ENCODE measurements at regions not wholly inside any gene's neighbourhood (a gene's known extent, or its start where the extent isn't known, plus 50 kb on each side); places are given as distances from the start of the nearest gene placed in this dataset.

- H2AFZ ChIP-seq (ENCODE audit: low read length): no peak overlapping the region
Observed at GRCh38 chr3:173267716-173268115, 126.7 kb upstream of the SPATA16 start.

GRCh38 chr3:173266441-173266840, 125.4 kb upstream of the SPATA16 start:
- Histone ChIP-seq H3K4me2 (ENCODE audit: low read depth, low read length) (no peak overlapping the region), H3F3A (ENCODE audit: insufficient read depth, low read length) (no peaks in the 10 kb centered on the region), H3K9me3 (replicated peaks; ENCODE audit: insufficient read depth, low read length) (no peaks in the 10 kb centered on the region), H3K4me3 (ENCODE audit: low read length) (no peak overlapping the region), H3K4me1 (ENCODE audit: low read length) (no peaks in the 10 kb centered on the region), H3K36me3 (replicated peaks; ENCODE audit: insufficient read depth, low read length) (no peaks in the 10 kb centered on the region), H3K27ac (ENCODE audit: low read length) (no peak overlapping the region), H4K20me1 (ENCODE audit: insufficient read depth, low read length) (no peaks in the 10 kb centered on the region), H3K9me2 (replicated peaks; ENCODE audit: insufficient read depth, low read length) (no peaks in the 10 kb centered on the region), H3K9ac (ENCODE audit: low read length) (no peak overlapping the region), H3K27me3 (replicated peaks; ENCODE audit: insufficient read depth, low read length) (no peaks in the 10 kb centered on the region), H3K79me2 (ENCODE audit: low read length) (no peaks in the 10 kb centered on the region), H2AFZ (ENCODE audit: low read length) (no peak overlapping the region)
- no peak for TF ChIP-seq EZH2 (optimal IDR thresholded peaks at IDR 0.05; ENCODE audit: low read depth, low read length)
- TF ChIP-seq EZH2phosphoT487 (IDR thresholded peaks at IDR 0.05; ENCODE audit: low read length): no peak
- TF ChIP-seq CTCF (IDR thresholded peaks at IDR 0.05; ENCODE audit: low read length): no peak
- no peak for DNase-seq

More at GRCh38 chr3:173267716-173268115, 126.7 kb upstream of the SPATA16 start:
- Histone ChIP-seq H3K9me2 (replicated peaks; ENCODE audit: insufficient read depth, low read length) (no peaks in the 10 kb centered on the region), H3K79me2 (ENCODE audit: low read length) (no peaks in the 10 kb centered on the region), H3K4me3 (ENCODE audit: low read length) (no peak overlapping the region), H3K27ac (ENCODE audit: low read length) (no peak overlapping the region), H3K9me3 (replicated peaks; ENCODE audit: insufficient read depth, low read length) (no peaks in the 10 kb centered on the region), H3K9ac (ENCODE audit: low read length) (no peak overlapping the region), H3K27me3 (replicated peaks; ENCODE audit: insufficient read depth, low read length) (no peaks in the 10 kb centered on the region), H3K36me3 (replicated peaks; ENCODE audit: insufficient read depth, low read length) (no peaks in the 10 kb centered on the region), H3K4me1 (ENCODE audit: low read length) (no peaks in the 10 kb centered on the region), H3F3A (ENCODE audit: insufficient read depth, low read length) (no peaks in the 10 kb centered on the region), H3K4me2 (ENCODE audit: low read depth, low read length) (no peak overlapping the region), H4K20me1 (ENCODE audit: insufficient read depth, low read length) (no peaks in the 10 kb centered on the region)
- no peak for DNase-seq
- no peak for TF ChIP-seq EZH2 (optimal IDR thresholded peaks at IDR 0.05; ENCODE audit: low read depth, low read length)
- no peak for TF ChIP-seq EZH2phosphoT487 (IDR thresholded peaks at IDR 0.05; ENCODE audit: low read length)
- TF ChIP-seq CTCF (IDR thresholded peaks at IDR 0.05; ENCODE audit: low read length): no peak

GRCh38 chr3:173258697-173259096, 117.7 kb upstream of the SPATA16 start:
- no peaks in the 10 kb centered on the region for H3K9me2 ChIP-seq (replicated peaks; ENCODE audit: insufficient read depth, low read length)
- H3F3A ChIP-seq (ENCODE audit: insufficient read depth, low read length): no peaks in the 10 kb centered on the region
- H3K27me3 ChIP-seq (replicated peaks; ENCODE audit: insufficient read depth, low read length): no peaks in the 10 kb centered on the region
- DNase-seq: no peak
- H3K79me2 ChIP-seq (ENCODE audit: low read length): no peaks in the 10 kb centered on the region
- H3K9me3 ChIP-seq (replicated peaks; ENCODE audit: insufficient read depth, low read length): no peaks in the 10 kb centered on the region
- no peak for TF ChIP-seq CTCF (IDR thresholded peaks at IDR 0.05; ENCODE audit: low read length)
- TF ChIP-seq EZH2phosphoT487 (IDR thresholded peaks at IDR 0.05; ENCODE audit: low read length): no peak
- TF ChIP-seq EZH2 (optimal IDR thresholded peaks at IDR 0.05; ENCODE audit: low read depth, low read length): no peak
- no peak overlapping the region for H2AFZ ChIP-seq (ENCODE audit: low read length)
- no peak overlapping the region for H3K27ac ChIP-seq (ENCODE audit: low read length)
- no peak overlapping the region for H3K4me2 ChIP-seq (ENCODE audit: low read depth, low read length)
- H3K4me3 ChIP-seq (ENCODE audit: low read length): no peak overlapping the region
- no peak overlapping the region for H3K9ac ChIP-seq (ENCODE audit: low read length)
- no peaks in the 10 kb centered on the region for H4K20me1 ChIP-seq (ENCODE audit: insufficient read depth, low read length)
- no peaks in the 10 kb centered on the region for H3K4me1 ChIP-seq (ENCODE audit: low read length)
- no peaks in the 10 kb centered on the region for H3K36me3 ChIP-seq (replicated peaks; ENCODE audit: insufficient read depth, low read length)
